HUES64 (cell line): ENCODE measurements at regions not wholly inside any gene's neighbourhood (a gene's known extent, or its start where the extent isn't known, plus 50 kb on each side); places are given as distances from the start of the nearest gene placed in this dataset.

ENCODE experiments used
- H3K27ac ChIP-seq: 2 replicates; pipeline ENCODE4 v1.7.0; 2013; ENCODE audit warnings: low read depth, low read length, inconsistent platforms
- H3K27me3 ChIP-seq: 2 replicates; pipeline ENCODE4 v1.6.1; 2013; ENCODE audit warnings: mild to moderate bottlenecking, low read length; ENCODE audit not compliant: insufficient read depth
- H3K36me3 ChIP-seq: 2 replicates; pipeline ENCODE4 v1.6.1; 2013; ENCODE audit warnings: mild to moderate bottlenecking, low read length; ENCODE audit not compliant: insufficient read depth
- H3K4me1 ChIP-seq: 2 replicates; pipeline ENCODE4 v1.6.1; 2013; ENCODE audit warnings: mild to moderate bottlenecking, low read length, moderate library complexity; ENCODE audit not compliant: insufficient read depth
- H3K4me3 ChIP-seq: 2 replicates; pipeline ENCODE4 v1.5.1; 2013; ENCODE audit warnings: mild to moderate bottlenecking, low read length, moderate library complexity
- H3K9ac ChIP-seq: 2 replicates; pipeline ENCODE4 v1.6.1; 2013; ENCODE audit warnings: mild to moderate bottlenecking, low read depth, low read length
- H3K9me3 ChIP-seq: 2 replicates; pipeline ENCODE4 v1.6.1; 2013; ENCODE audit warnings: low read depth, low read length; ENCODE audit not compliant: insufficient read depth
- WGBS: fragments of 150-250, 120-280 bp; methylation state at CpG from one replicate; pipeline ENCODE4 v1.1.7; 2013; ENCODE audit warnings: missing lambda C conversion rate; 5-methylcytosine and 5-hydroxymethylcytosine counted together

- H3K27ac ChIP-seq = no peak overlapping the region
- peaks cover 19% of the 10 kb centered on the region; the same call in 1 of the 2 replicates for H3K4me1 ChIP-seq
- H3K9ac ChIP-seq = no peak overlapping the region
- no peak overlapping the region for H3K4me3 ChIP-seq
- H3K27me3 ChIP-seq = no peaks in the 10 kb centered on the region
- H3K36me3 ChIP-seq = no peaks in the 10 kb centered on the region
- no peaks in the 10 kb centered on the region for H3K9me3 ChIP-seq
- 83% methylated on average over 3 of the region's 3 CpGs for WGBS
Observed at GRCh38 chr10:83820033-83820432, 319.3 kb upstream of the GHITM start.

GRCh38 chr10:83824099-83824498 is 315.2 kb upstream of the GHITM start:
- Histone ChIP-seq H3K9me3 (no peaks in the 10 kb centered on the region), H3K27me3 (no peaks in the 10 kb centered on the region), H3K4me1 (no peaks in the 10 kb centered on the region), H3K27ac (no peak overlapping the region), H3K4me3 (no peak overlapping the region), H3K9ac (no peak overlapping the region), H3K36me3 (no peaks in the 10 kb centered on the region)
- WGBS = 92% methylated on average over 3 of the region's 3 CpGs

- Histone ChIP-seq H3K27ac (no peak overlapping the region), H3K4me1 (no peaks in the 10 kb centered on the region), H3K36me3 (no peaks in the 10 kb centered on the region), H3K27me3 (no peaks in the 10 kb centered on the region), H3K9me3 (no peaks in the 10 kb centered on the region), H3K9ac (no peak overlapping the region), H3K4me3 (no peak overlapping the region)
- WGBS = 91% methylated on average over 2 of the region's 2 CpGs
Observed at GRCh38 chr10:83834096-83834495, 305.2 kb upstream of the GHITM start.

- H3K27me3 ChIP-seq = no peaks in the 10 kb centered on the region
- H3K27ac ChIP-seq = no peak overlapping the region
- no peak overlapping the region for H3K9ac ChIP-seq
- H3K4me1 ChIP-seq = no peaks in the 10 kb centered on the region
- no peaks in the 10 kb centered on the region for H3K9me3 ChIP-seq
- 92% methylated on average over 3 of the region's 3 CpGs for WGBS
- H3K36me3 ChIP-seq = no peaks in the 10 kb centered on the region
- H3K4me3 ChIP-seq = no peak overlapping the region
Observed at GRCh38 chr10:83835945-83836745, 303.2 kb upstream of the GHITM start.

- no peak overlapping the region for H3K27ac ChIP-seq
- no peaks in the 10 kb centered on the region for H3K27me3 ChIP-seq
- no peaks in the 10 kb centered on the region for H3K9me3 ChIP-seq
- no peak overlapping the region for H3K4me3 ChIP-seq
- WGBS = 96% methylated on average over 3 of the region's 3 CpGs
- H3K9ac ChIP-seq = no peak overlapping the region
- no peaks in the 10 kb centered on the region for H3K36me3 ChIP-seq
- no peaks in the 10 kb centered on the region for H3K4me1 ChIP-seq
Observed at GRCh38 chr10:83848677-83849076, 290.6 kb upstream of the GHITM start.

- Histone ChIP-seq H3K9ac (no peak overlapping the region), H3K36me3 (no peaks in the 10 kb centered on the region), H3K27ac (no peak overlapping the region), H3K4me3 (no peak overlapping the region), H3K9me3 (no peaks in the 10 kb centered on the region), H3K4me1 (no peaks in the 10 kb centered on the region), H3K27me3 (no peaks in the 10 kb centered on the region)
Observed at GRCh38 chr10:83849150-83849549, 290.2 kb upstream of the GHITM start.

- H3K27me3 ChIP-seq = no peaks in the 10 kb centered on the region
- H3K9me3 ChIP-seq = no peaks in the 10 kb centered on the region
- H3K36me3 ChIP-seq = no peaks in the 10 kb centered on the region
- H3K4me3 ChIP-seq = no peak overlapping the region
- no peak overlapping the region for H3K9ac ChIP-seq
- WGBS = no CpG with 5 or more reads among the region's 1 CpG
- no peak overlapping the region for H3K27ac ChIP-seq
- H3K4me1 ChIP-seq = no peaks in the 10 kb centered on the region
Observed at GRCh38 chr10:83852146-83852545, 287.2 kb upstream of the GHITM start.

GRCh38 chr10:83862723-83863122 is 276.6 kb upstream of the GHITM start:
- Histone ChIP-seq H3K9ac (no peak overlapping the region), H3K36me3 (no peaks in the 10 kb centered on the region), H3K27me3 (no peaks in the 10 kb centered on the region), H3K4me1 (no peaks in the 10 kb centered on the region), H3K4me3 (no peak overlapping the region), H3K27ac (no peak overlapping the region), H3K9me3 (no peaks in the 10 kb centered on the region)

GRCh38 chr10:83863283-83863966 is 275.9 kb upstream of the GHITM start:
- no peak overlapping the region for H3K4me3 ChIP-seq
- 97% methylated on average over 7 of the region's 7 CpGs for WGBS
- no peaks in the 10 kb centered on the region for H3K9me3 ChIP-seq
- no peaks in the 10 kb centered on the region for H3K27me3 ChIP-seq
- H3K36me3 ChIP-seq = no peaks in the 10 kb centered on the region
- H3K9ac ChIP-seq = no peak overlapping the region
- H3K4me1 ChIP-seq = no peaks in the 10 kb centered on the region
- no peak overlapping the region for H3K27ac ChIP-seq

- H3K27me3 ChIP-seq = no peaks in the 10 kb centered on the region
- H3K36me3 ChIP-seq = no peaks in the 10 kb centered on the region
- 0 out of 2 replicates have a peak, but pooled peaks cover 4% of the 10 kb centered on the region for H3K4me1 ChIP-seq
- WGBS = 92% methylated on average over 6 of the region's 6 CpGs
- no peak overlapping the region for H3K27ac ChIP-seq
- H3K9me3 ChIP-seq = no peaks in the 10 kb centered on the region
- no peak overlapping the region for H3K9ac ChIP-seq
- H3K4me3 ChIP-seq = no peak overlapping the region
Observed at GRCh38 chr10:83869898-83870297, 269.4 kb upstream of the GHITM start.

- H3K27me3 ChIP-seq = no peaks in the 10 kb centered on the region
- H3K9me3 ChIP-seq = no peaks in the 10 kb centered on the region
- H3K9ac ChIP-seq = no peak overlapping the region
- 0 out of 2 replicates have a peak, but pooled peaks cover 4% of the 10 kb centered on the region for H3K4me1 ChIP-seq
- H3K27ac ChIP-seq = no peak overlapping the region
- H3K4me3 ChIP-seq = no peak overlapping the region
- WGBS = 35% methylated on average over 17 of the region's 18 CpGs
- H3K36me3 ChIP-seq = no peaks in the 10 kb centered on the region
Observed at GRCh38 chr10:83871187-83872081, 267.9 kb upstream of the GHITM start.
